H1 (cell line): ENCODE measurements at regions not wholly inside any gene's neighbourhood (a gene's known extent, or its start where the extent isn't known, plus 50 kb on each side); places are given as distances from the start of the nearest gene placed in this dataset.

ENCODE experiments used
- BCL11A ChIP-seq, 2 experiments: IDR thresholded peaks; one replicate each; pipeline ENCODE4 v1.6.1; 2011; ENCODE audit warnings: low read depth in 2 of 2, low read length in 2 of 2, mild to moderate bottlenecking in 2 of 2
- CEBPB ChIP-seq: IDR thresholded peaks from 2 replicates; pipeline ENCODE4 v1.6.1; 2012; ENCODE audit warnings: low read depth, low read length
- FOSL1 ChIP-seq: IDR thresholded peaks from 2 replicates; pipeline ENCODE4 v1.6.1; 2011; ENCODE audit warnings: mild to moderate bottlenecking, low read depth, low read length, moderate library complexity; ENCODE audit not compliant: insufficient read depth
- GTF2F1 ChIP-seq: IDR thresholded peaks from 2 replicates; pipeline ENCODE4 v1.6.1; 2012; ENCODE audit warnings: low read depth, low read length, improper control_type of control experiment, borderline replicate concordance
- NRF1 ChIP-seq: IDR thresholded peaks from 2 replicates; pipeline ENCODE4 v1.6.1; 2011; ENCODE audit warnings: mild to moderate bottlenecking, low read depth, low read length, improper control_type of control experiment
- SIN3A ChIP-seq, 2 experiments: IDR thresholded peaks in 1 of 2; conservative IDR thresholded peaks in 1 of 2; 2 replicates each; pipeline ENCODE4 v1.6.1; 2011 to 2012; ENCODE audit warnings: low read length in 2 of 2, improper control_type of control experiment in 1 of 2, low read depth in 1 of 2, mild to moderate bottlenecking in 1 of 2

DNA sequence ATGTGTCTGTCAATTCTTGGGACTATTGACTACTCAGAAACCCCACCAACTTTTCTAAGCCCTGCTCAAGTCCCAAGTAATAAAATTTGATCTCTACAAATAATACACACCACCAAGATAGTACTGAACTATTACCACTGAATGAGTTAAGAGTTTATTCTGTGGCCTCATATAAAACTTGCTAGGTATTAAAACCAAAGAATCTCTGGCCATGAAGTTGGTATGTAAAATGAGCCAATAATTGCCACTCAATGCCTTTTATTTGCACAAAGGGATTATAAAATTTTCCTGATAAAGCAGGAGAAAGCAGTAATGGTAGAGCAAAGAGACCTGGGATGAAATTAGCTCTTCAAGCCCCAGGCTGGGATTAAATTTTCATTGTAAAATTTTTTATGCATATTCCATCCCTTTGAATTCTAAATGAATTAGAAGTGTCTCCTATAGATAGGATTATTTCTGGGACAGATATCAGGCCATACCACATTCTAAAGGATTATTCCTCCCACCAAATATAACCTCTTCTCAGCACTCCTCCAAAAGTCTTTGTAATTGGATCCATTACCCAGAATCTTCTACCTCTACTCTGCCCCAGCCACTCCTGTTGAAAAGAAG, 450.5 kb upstream of the ACVR2A start (continued):
- TF ChIP-seq GTF2F1 (no peak), CEBPB (no peak), FOSL1 (no peak), NRF1 (no peak), SIN3A (conservative IDR thresholded peaks at IDR 0.05 in 1 of 2, IDR thresholded peaks at IDR 0.05 in 1 of 2; ENCODE audit: low read depth in 1 of 2, low read length in 2 of 2) (no peak), BCL11A (IDR thresholded peaks at IDR 0.05; ENCODE audit: low read depth in 2 of 2, low read length in 2 of 2) (no peak)
- TF ChIP-seq, all 59 proteins: peak for 0
